ENCODE measurements at regions not wholly inside any gene's neighbourhood (a gene's known extent, or its start where the extent isn't known, plus 50 kb on each side); places are given as distances from the start of the nearest gene placed in this dataset.

DNA sequence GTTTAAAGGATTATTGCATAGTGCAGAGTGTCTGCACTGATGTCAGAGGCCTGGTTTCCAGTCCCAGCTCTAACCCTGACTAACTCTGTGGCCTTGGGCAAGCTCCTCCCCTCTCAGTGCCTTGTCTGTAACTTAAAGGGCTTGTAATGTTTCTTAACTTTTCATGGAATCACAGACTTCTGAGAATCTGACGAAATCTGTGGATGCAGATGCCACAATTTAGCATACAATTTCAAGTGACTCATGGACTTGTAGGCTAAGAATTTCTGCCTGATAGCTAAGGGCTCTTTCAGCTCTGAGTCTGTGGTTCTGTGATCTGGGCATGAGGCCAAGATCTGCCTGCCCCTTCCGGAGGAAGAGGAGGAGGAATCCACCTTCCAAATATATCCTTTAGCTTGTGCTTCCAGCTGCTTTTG, 236.9 kb downstream of the AR start:
- TF ChIP-seq EZH2phosphoT487 (IDR thresholded peaks at IDR 0.05; ENCODE audit: low read length) (no peak), CTCF (IDR thresholded peaks at IDR 0.05; ENCODE audit: low read length) (no peak), EZH2 (optimal IDR thresholded peaks at IDR 0.05; ENCODE audit: low read depth, low read length) (no peak)
- no peaks in the 10 kb centered on the region for H3K79me2 ChIP-seq (ENCODE audit: low read length)
- no peak overlapping the region for H3K4me2 ChIP-seq (ENCODE audit: low read depth, low read length)
- H3F3A ChIP-seq (ENCODE audit: insufficient read depth, low read length), result no peaks in the 10 kb centered on the region
- H3K4me3 ChIP-seq (ENCODE audit: low read length), result no peak overlapping the region
- no peak overlapping the region for H3K9ac ChIP-seq (ENCODE audit: low read length)
- DNase-seq, result peak; percentile 78
- H3K36me3 ChIP-seq (replicated peaks; ENCODE audit: insufficient read depth, low read length), result no peaks in the 10 kb centered on the region
- H2AFZ ChIP-seq (ENCODE audit: low read length), result peak overlapping the region; percentile 12; the same call in 1 of the 2 replicates
- no peaks in the 10 kb centered on the region for H3K27me3 ChIP-seq (replicated peaks; ENCODE audit: insufficient read depth, low read length)
- peak overlapping the region; percentile 31; the same call in 1 of the 2 replicates for H3K27ac ChIP-seq (ENCODE audit: low read length)
- no peaks in the 10 kb centered on the region for H3K9me3 ChIP-seq (replicated peaks; ENCODE audit: insufficient read depth, low read length)
- no peaks in the 10 kb centered on the region for H4K20me1 ChIP-seq (ENCODE audit: insufficient read depth, low read length)
- H3K9me2 ChIP-seq (replicated peaks; ENCODE audit: insufficient read depth, low read length), result no peaks in the 10 kb centered on the region
- H3K4me1 ChIP-seq (ENCODE audit: low read length), result no peaks in the 10 kb centered on the region

- H2AFZ ChIP-seq (ENCODE audit: low read length), result 0 out of 2 replicates have a peak overlapping the region, but pooled peaks have one; percentile 12
- no peaks in the 10 kb centered on the region for H3K9me3 ChIP-seq (replicated peaks; ENCODE audit: insufficient read depth, low read length)
- TF ChIP-seq EZH2 (optimal IDR thresholded peaks at IDR 0.05; ENCODE audit: low read depth, low read length) (no peak), EZH2phosphoT487 (IDR thresholded peaks at IDR 0.05; ENCODE audit: low read length) (no peak)
- H3K4me3 ChIP-seq (ENCODE audit: low read length), result no peak overlapping the region
- DNase-seq, result no peak
- no peak overlapping the region for H3K4me2 ChIP-seq (ENCODE audit: low read depth, low read length)
- no peaks in the 10 kb centered on the region for H3K9me2 ChIP-seq (replicated peaks; ENCODE audit: insufficient read depth, low read length)
- no peaks in the 10 kb centered on the region for H3K36me3 ChIP-seq (replicated peaks; ENCODE audit: insufficient read depth, low read length)
- H4K20me1 ChIP-seq (ENCODE audit: insufficient read depth, low read length), result no peaks in the 10 kb centered on the region
- H3F3A ChIP-seq (ENCODE audit: insufficient read depth, low read length), result no peaks in the 10 kb centered on the region
- H3K4me1 ChIP-seq (ENCODE audit: low read length), result no peaks in the 10 kb centered on the region
- H3K9ac ChIP-seq (ENCODE audit: low read length), result no peak overlapping the region
- H3K79me2 ChIP-seq (ENCODE audit: low read length), result no peaks in the 10 kb centered on the region
- H3K27me3 ChIP-seq (replicated peaks; ENCODE audit: insufficient read depth, low read length), result no peaks in the 10 kb centered on the region
- 0 out of 2 replicates have a peak overlapping the region, but pooled peaks have one; percentile 31 for H3K27ac ChIP-seq (ENCODE audit: low read length)
These were observed 237.3 kb downstream of the AR start for GRCh38 chrX:67781132-67781531.

GRCh38 chrX:67784712-67785111, 240.9 kb downstream of the AR start:
- Histone ChIP-seq H3K36me3 (replicated peaks; ENCODE audit: insufficient read depth, low read length) (no peaks in the 10 kb centered on the region), H3K4me2 (ENCODE audit: low read depth, low read length) (no peak overlapping the region), H3K4me3 (ENCODE audit: low read length) (no peak overlapping the region), H3K9ac (ENCODE audit: low read length) (no peak overlapping the region), H2AFZ (ENCODE audit: low read length) (no peak overlapping the region), H3K4me1 (ENCODE audit: low read length) (no peaks in the 10 kb centered on the region), H3K79me2 (ENCODE audit: low read length) (no peaks in the 10 kb centered on the region), H4K20me1 (ENCODE audit: insufficient read depth, low read length) (no peaks in the 10 kb centered on the region), H3K27ac (ENCODE audit: low read length) (no peak overlapping the region), H3K9me3 (replicated peaks; ENCODE audit: insufficient read depth, low read length) (no peaks in the 10 kb centered on the region), H3K27me3 (replicated peaks; ENCODE audit: insufficient read depth, low read length) (no peaks in the 10 kb centered on the region), H3K9me2 (replicated peaks; ENCODE audit: insufficient read depth, low read length) (no peaks in the 10 kb centered on the region), H3F3A (ENCODE audit: insufficient read depth, low read length) (no peaks in the 10 kb centered on the region)
- TF ChIP-seq EZH2 (optimal IDR thresholded peaks at IDR 0.05; ENCODE audit: low read depth, low read length) (no peak), EZH2phosphoT487 (IDR thresholded peaks at IDR 0.05; ENCODE audit: low read length) (no peak), CTCF (IDR thresholded peaks at IDR 0.05; ENCODE audit: low read length) (no peak)
- DNase-seq, result no peak

GRCh38 chrX:67787196-67787595, 243.4 kb downstream of the AR start:
- H3F3A ChIP-seq (ENCODE audit: insufficient read depth, low read length), result no peaks in the 10 kb centered on the region
- TF ChIP-seq EZH2 (optimal IDR thresholded peaks at IDR 0.05; ENCODE audit: low read depth, low read length) (no peak), CTCF (IDR thresholded peaks at IDR 0.05; ENCODE audit: low read length) (no peak), EZH2phosphoT487 (IDR thresholded peaks at IDR 0.05; ENCODE audit: low read length) (no peak)
- no peaks in the 10 kb centered on the region for H3K9me3 ChIP-seq (replicated peaks; ENCODE audit: insufficient read depth, low read length)

More at GRCh38 chrX:67787196-67787595, 243.4 kb downstream of the AR start:
- no peak overlapping the region for H3K4me2 ChIP-seq (ENCODE audit: low read depth, low read length)
- no peaks in the 10 kb centered on the region for H3K9me2 ChIP-seq (replicated peaks; ENCODE audit: insufficient read depth, low read length)
- H3K4me3 ChIP-seq (ENCODE audit: low read length), result no peak overlapping the region
- no peaks in the 10 kb centered on the region for H3K79me2 ChIP-seq (ENCODE audit: low read length)
- H3K27me3 ChIP-seq (replicated peaks; ENCODE audit: insufficient read depth, low read length), result no peaks in the 10 kb centered on the region
- no peak overlapping the region for H3K9ac ChIP-seq (ENCODE audit: low read length)
- no peak for DNase-seq
- no peaks in the 10 kb centered on the region for H3K36me3 ChIP-seq (replicated peaks; ENCODE audit: insufficient read depth, low read length)
- H3K4me1 ChIP-seq (ENCODE audit: low read length), result no peaks in the 10 kb centered on the region
- H3K27ac ChIP-seq (ENCODE audit: low read length), result no peak overlapping the region
- no peaks in the 10 kb centered on the region for H4K20me1 ChIP-seq (ENCODE audit: insufficient read depth, low read length)
- no peak overlapping the region for H2AFZ ChIP-seq (ENCODE audit: low read length)
